ENCODE measurements at regions not wholly inside any gene's neighbourhood (a gene's known extent, or its start where the extent isn't known, plus 50 kb on each side); places are given as distances from the start of the nearest gene placed in this dataset.

DNA sequence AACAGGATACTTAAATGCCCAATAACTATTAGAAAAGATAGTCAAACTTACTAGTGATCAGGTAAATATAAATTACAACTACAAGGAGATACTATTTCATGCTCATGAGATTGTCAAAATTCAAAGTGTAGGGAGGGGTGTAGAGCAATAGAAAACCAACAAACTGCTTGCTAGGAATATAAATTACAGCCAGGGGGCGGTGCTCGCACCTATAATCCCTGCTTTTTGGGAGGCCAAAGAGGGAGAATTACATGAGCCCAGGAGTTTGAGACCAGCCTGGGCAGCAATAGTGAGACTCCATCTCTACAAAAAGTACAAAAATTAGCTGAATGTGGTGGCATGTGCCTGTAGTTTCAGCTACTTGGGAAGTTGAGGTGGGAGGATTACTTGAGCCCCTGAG, 556.5 kb upstream of the NR3C2 start:
- TF ChIP-seq TAF1 (IDR thresholded peaks at IDR 0.05; ENCODE audit: borderline replicate concordance, low read depth, low read length) (no peak), POLR2AphosphoS5 (IDR thresholded peaks at IDR 0.05; ENCODE audit: low read depth, low read length) (no peak), POLR2A (IDR thresholded peaks at IDR 0.05; ENCODE audit: low read depth, low read length) (no peak)
